CD4-positive, alpha-beta memory T cell (primary cell): ENCODE measurements at regions not wholly inside any gene's neighbourhood (a gene's known extent, or its start where the extent isn't known, plus 50 kb on each side); places are given as distances from the start of the nearest gene placed in this dataset.

Source experiments
- CTCF ChIA-PET: fragments of 350-600 bp; sonication (Branson Sonifier 250); formaldehyde crosslinking; loops from one replicate; lab custom pipeline; 2021; ENCODE audit warnings: inconsistent platforms; ENCODE audit not compliant: partially characterized antibody; lab: Charles Lee
- POLR2A ChIA-PET: fragments of 350-600 bp; sonication (Branson Sonifier 250); formaldehyde crosslinking; loops from one replicate; lab custom pipeline; 2021; ENCODE audit not compliant: partially characterized antibody; lab: Charles Lee
- DNase-seq, 5 donors: peaks; one replicate each; pipeline versions ENCODE4 v3.0.0 to v3.0.0-alpha.2; 2020 to 2022; ENCODE audit warnings: mixed read lengths in 1 of 5
- H3K27ac ChIP-seq: one replicate; pipeline ENCODE4 v1.7.0; 2013; ENCODE audit warnings: low read depth, low read length
- H3K27me3 ChIP-seq: 2 replicates; pipeline ENCODE4 v1.7.0; 2013; ENCODE audit warnings: mild to moderate bottlenecking, low read length, moderate library complexity; ENCODE audit not compliant: insufficient read depth
- H3K36me3 ChIP-seq: 2 replicates; pipeline ENCODE4 v1.7.0; 2013; ENCODE audit warnings: mild to moderate bottlenecking, low read length, moderate library complexity; ENCODE audit not compliant: insufficient read depth
- H3K4me1 ChIP-seq: 2 replicates; pipeline ENCODE4 v1.7.0; 2013; ENCODE audit warnings: mild to moderate bottlenecking, low read length, moderate library complexity; ENCODE audit not compliant: insufficient read depth
- H3K4me3 ChIP-seq, 2 donors: one replicate each; pipeline ENCODE4 v1.7.0; 2013; ENCODE audit warnings: low read length in 2 of 2, mild to moderate bottlenecking in 1 of 2
- H3K9me3 ChIP-seq, 2 donors: one replicate each; pipeline ENCODE4 v1.7.0; 2013; ENCODE audit warnings: low read length in 2 of 2, control low read depth in 1 of 2; ENCODE audit not compliant: control insufficient read depth in 1 of 2
- H3K27ac Mint-ChIP-seq, 7 donors: one replicate each; pipeline ENCODE4 v1.8.0; 2020 to 2021; ENCODE audit warnings: mixed read lengths in 7 of 7, mild to moderate bottlenecking in 6 of 7, inconsistent platforms in 3 of 7, moderate library complexity in 3 of 7
- H3K27me3 Mint-ChIP-seq, 2 donors: one replicate each; pipeline ENCODE4 v1.8.0; 2020 to 2021; ENCODE audit warnings: mixed read lengths in 2 of 2
- H3K36me3 Mint-ChIP-seq, 2 donors: one replicate each; pipeline ENCODE4 v1.8.0; 2020 to 2021; ENCODE audit warnings: mixed read lengths in 2 of 2, inconsistent platforms in 1 of 2, mild to moderate bottlenecking in 1 of 2
- H3K4me1 Mint-ChIP-seq, 4 donors: one replicate each; pipeline ENCODE4 v1.8.0; 2020 to 2021; ENCODE audit warnings: mixed read lengths in 4 of 4, mild to moderate bottlenecking in 1 of 4
- H3K4me3 Mint-ChIP-seq, 8 donors: one replicate each; pipeline ENCODE4 v1.8.0; 2020 to 2021; ENCODE audit warnings: mixed read lengths in 8 of 8, mild to moderate bottlenecking in 7 of 8, moderate library complexity in 6 of 8, inconsistent platforms in 3 of 8
- H3K9me3 Mint-ChIP-seq, 8 donors: one replicate each; pipeline ENCODE4 v1.8.0; 2020 to 2021; ENCODE audit warnings: mixed read lengths in 8 of 8, mild to moderate bottlenecking in 5 of 8, inconsistent platforms in 3 of 8, moderate library complexity in 1 of 8
- intact Hi-C: fragments of 100-400 bp; cut with micrococcal nuclease; formaldehyde crosslinking; loops from one replicate; pipeline ENCODE4 v1.15.1; 2023

- Mint-ChIP-seq H3K9me3 (peaks cover 0 to 4% (median 0%) of the 10 kb centered on the region in 8 donors), H3K4me3 (no peak overlapping the region), H3K27me3 (peaks cover 0 to 7% of the 10 kb centered on the region in 2 donors), H3K4me1 (peaks cover 0 to 1% (median 0%) of the 10 kb centered on the region in 4 donors), H3K36me3 (no peaks in the 10 kb centered on the region), H3K27ac (no peak overlapping the region)
- no peak for DNase-seq
- Histone ChIP-seq H3K4me1 (no peaks in the 10 kb centered on the region), H3K27me3 (no peaks in the 10 kb centered on the region), H3K4me3 (no peak overlapping the region), H3K36me3 (no peaks in the 10 kb centered on the region), H3K27ac (no peak overlapping the region), H3K9me3 (no peaks in the 10 kb centered on the region)
- ChIA-PET CTCF (interaction anchor here (0.8 to 2.4 kb wide), 8 partner anchors 10 to 817 kb away, joined by 4 to 10 read pairs (median 5); no protein-coding TSS in a partner anchor), POLR2A (no interaction called here)
- intact Hi-C loops = no loop called here
These were observed 97.2 kb upstream of the IPO5 start for GRCh38 chr13:97856304-97856675.

DNA sequence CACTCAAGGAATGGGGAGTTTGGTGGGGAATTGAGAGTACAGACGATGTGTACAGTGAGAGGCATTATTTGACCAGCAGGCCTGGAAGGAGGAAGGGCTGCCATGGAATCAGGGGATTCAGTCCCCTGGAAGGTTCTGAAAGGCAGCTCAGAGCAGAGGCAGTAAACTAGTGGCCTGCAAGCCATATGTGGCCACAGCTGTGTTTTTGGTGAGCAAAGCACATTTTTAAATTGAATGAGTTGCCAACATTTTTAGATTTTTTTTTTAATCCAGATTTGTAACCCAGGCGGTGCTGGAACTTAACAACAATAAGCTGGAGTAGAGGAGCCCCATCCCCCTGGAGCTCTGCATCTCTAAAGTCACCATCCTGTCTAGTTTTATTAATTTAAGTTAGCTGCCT, 95.3 kb upstream of the IPO5 start:
- Histone ChIP-seq H3K9me3 (no peaks in the 10 kb centered on the region), H3K4me1 (no peaks in the 10 kb centered on the region), H3K27me3 (no peaks in the 10 kb centered on the region), H3K36me3 (no peaks in the 10 kb centered on the region), H3K27ac (no peak overlapping the region), H3K4me3 (no peak overlapping the region)
- Mint-ChIP-seq H3K4me1 (peaks cover 0 to 1% (median 0%) of the 10 kb centered on the region in 4 donors), H3K36me3 (no peaks in the 10 kb centered on the region), H3K27ac (no peak overlapping the region), H3K27me3 (peaks cover 0 to 4% of the 10 kb centered on the region in 2 donors), H3K9me3 (peaks cover 0 to 2% (median 0%) of the 10 kb centered on the region in 8 donors), H3K4me3 (no peak overlapping the region)
- ChIA-PET CTCF (interaction anchor here (1.1 to 1.3 kb wide), 2 partner anchors 12 to 164 kb away, joined by 3 read pairs; no protein-coding TSS in a partner anchor), POLR2A (no interaction called here)
- intact Hi-C loops = no loop called here
- DNase-seq = no peak

DNA sequence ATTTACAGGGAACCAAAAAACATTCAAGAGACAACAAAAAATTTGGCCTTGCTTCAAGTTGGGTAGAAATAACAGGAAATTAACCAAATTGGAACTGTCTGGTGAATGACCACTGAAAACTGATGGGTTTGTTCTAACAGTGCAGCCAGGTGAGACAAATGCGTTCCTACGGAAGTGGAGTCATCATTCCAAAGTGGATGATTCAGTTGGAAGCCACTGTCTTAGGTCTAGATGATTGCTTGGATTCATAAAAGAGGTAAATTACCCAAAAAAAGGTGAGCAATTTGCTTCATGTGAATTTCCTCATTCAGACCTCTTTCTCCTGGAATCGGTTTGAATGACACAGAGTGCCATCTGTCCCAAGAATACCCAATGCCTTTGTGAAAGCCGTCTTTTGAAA, 87.1 kb upstream of the IPO5 start:
- no peak overlapping the region for H3K27ac ChIP-seq
- no peaks in the 10 kb centered on the region for H3K9me3 ChIP-seq
- H3K36me3 ChIP-seq = no peaks in the 10 kb centered on the region
- POLR2A ChIA-PET = no interaction called here
- Mint-ChIP-seq H3K9me3 (peaks cover 0 to 8% (median under 1%) of the 10 kb centered on the region in 8 donors), H3K4me3 (no peak overlapping the region), H3K27ac (no peak overlapping the region), H3K36me3 (no peaks in the 10 kb centered on the region), H3K4me1 (no peaks in the 10 kb centered on the region), H3K27me3 (peaks cover 6 to 12% of the 10 kb centered on the region in 2 donors)
- CTCF ChIA-PET = interaction anchor here (2.2 kb wide), 1 partner anchor 10 kb away, joined by 9 read pairs; no protein-coding TSS in a partner anchor
- DNase-seq = no peak
- H3K27me3 ChIP-seq = no peaks in the 10 kb centered on the region
- intact Hi-C loops = no loop called here
- H3K4me3 ChIP-seq = no peak overlapping the region
- H3K4me1 ChIP-seq = no peaks in the 10 kb centered on the region

GRCh38 chr13:97866751-97867150, 86.7 kb upstream of the IPO5 start:
- CTCF ChIA-PET = interaction anchor here (2.2 kb wide), 1 partner anchor 11 kb away, joined by 9 read pairs; no protein-coding TSS in a partner anchor
- Mint-ChIP-seq H3K27ac (no peak overlapping the region), H3K27me3 (peaks cover 6 to 12% of the 10 kb centered on the region in 2 donors), H3K9me3 (peaks cover 0 to 8% (median under 1%) of the 10 kb centered on the region in 8 donors), H3K36me3 (no peaks in the 10 kb centered on the region), H3K4me1 (no peaks in the 10 kb centered on the region), H3K4me3 (no peak overlapping the region)
- H3K36me3 ChIP-seq = no peaks in the 10 kb centered on the region
- no peak overlapping the region for H3K4me3 ChIP-seq
- no peak for DNase-seq
- no peaks in the 10 kb centered on the region for H3K27me3 ChIP-seq
- no peaks in the 10 kb centered on the region for H3K4me1 ChIP-seq
- H3K9me3 ChIP-seq = no peaks in the 10 kb centered on the region
- no peak overlapping the region for H3K27ac ChIP-seq
- intact Hi-C loops = no loop called here
- POLR2A ChIA-PET = no interaction called here

DNA sequence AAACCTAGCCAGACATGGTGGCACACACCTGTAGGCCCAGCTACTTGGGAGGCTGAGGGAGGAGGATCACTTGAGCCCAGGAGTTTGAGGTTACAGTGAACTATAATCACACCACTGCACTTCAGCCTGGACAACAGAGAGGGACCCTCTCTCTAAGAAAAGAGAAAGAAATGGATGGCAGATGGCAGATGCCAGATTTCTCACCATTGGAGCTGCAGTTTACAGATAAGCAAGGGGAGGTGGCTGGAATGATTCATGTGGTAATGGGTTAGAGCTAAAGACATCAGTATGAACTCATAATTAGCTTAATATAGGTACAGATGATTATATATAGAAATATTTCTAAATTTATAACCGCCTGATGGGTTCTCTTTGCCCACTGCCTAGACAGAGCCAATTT, 80.1 kb upstream of the IPO5 start:
- no peak overlapping the region for H3K27ac ChIP-seq
- no peak for DNase-seq
- intact Hi-C loops = no loop called here
- ChIA-PET CTCF (interaction anchor here (1.2 kb wide), 1 partner anchor 17 kb away, joined by 4 read pairs; no protein-coding TSS in a partner anchor), POLR2A (no interaction called here)
- peaks cover 10 to 11% of the 10 kb centered on the region in 2 donors for H3K27me3 Mint-ChIP-seq
- H3K4me1 ChIP-seq = no peaks in the 10 kb centered on the region
- H3K4me3 ChIP-seq = no peak overlapping the region
- no peaks in the 10 kb centered on the region for H3K27me3 ChIP-seq
- no peaks in the 10 kb centered on the region for H3K36me3 ChIP-seq
- no peaks in the 10 kb centered on the region for H3K36me3 Mint-ChIP-seq
- no peak overlapping the region for H3K27ac Mint-ChIP-seq
- H3K4me3 Mint-ChIP-seq = no peak overlapping the region
- H3K9me3 ChIP-seq = no peaks in the 10 kb centered on the region
- no peaks in the 10 kb centered on the region for H3K4me1 Mint-ChIP-seq
- H3K9me3 Mint-ChIP-seq = no peaks in the 10 kb centered on the region

- H3K4me1 Mint-ChIP-seq = no peaks in the 10 kb centered on the region
- DNase-seq = no peak
- no peak overlapping the region for H3K27ac Mint-ChIP-seq
- POLR2A ChIA-PET = no interaction called here
- Histone ChIP-seq H3K4me3 (no peak overlapping the region), H3K36me3 (no peaks in the 10 kb centered on the region), H3K27ac (no peak overlapping the region), H3K27me3 (no peaks in the 10 kb centered on the region), H3K4me1 (no peaks in the 10 kb centered on the region), H3K9me3 (no peaks in the 10 kb centered on the region)
- no peaks in the 10 kb centered on the region for H3K36me3 Mint-ChIP-seq
- H3K4me3 Mint-ChIP-seq = no peak overlapping the region
- CTCF ChIA-PET = no interaction called here
- H3K9me3 Mint-ChIP-seq = no peaks in the 10 kb centered on the region
- H3K27me3 Mint-ChIP-seq = peaks cover 4 to 13% of the 10 kb centered on the region in 2 donors
- intact Hi-C loops = no loop called here
These were observed 78.3 kb upstream of the IPO5 start for GRCh38 chr13:97875218-97875617.

- Histone ChIP-seq H3K4me3 (no peak overlapping the region), H3K9me3 (no peaks in the 10 kb centered on the region), H3K4me1 (no peaks in the 10 kb centered on the region), H3K27me3 (no peaks in the 10 kb centered on the region), H3K27ac (no peak overlapping the region), H3K36me3 (no peaks in the 10 kb centered on the region)
- H3K4me1 Mint-ChIP-seq = no peaks in the 10 kb centered on the region
- no peak overlapping the region for H3K27ac Mint-ChIP-seq
- no peak for DNase-seq
- ChIA-PET POLR2A (no interaction called here), CTCF (no interaction called here)
- H3K36me3 Mint-ChIP-seq = no peaks in the 10 kb centered on the region
- H3K4me3 Mint-ChIP-seq = no peak overlapping the region
- intact Hi-C loops = no loop called here
- H3K9me3 Mint-ChIP-seq = no peaks in the 10 kb centered on the region
- H3K27me3 Mint-ChIP-seq = peaks cover 4 to 19% of the 10 kb centered on the region in 2 donors
These were observed 77.6 kb upstream of the IPO5 start for GRCh38 chr13:97875911-97876310.
